GM18867 (cell line): ENCODE measurements at regions not wholly inside any gene's neighbourhood (a gene's known extent, or its start where the extent isn't known, plus 50 kb on each side); places are given as distances from the start of the nearest gene placed in this dataset.
"Not testable (repeated sequence)": the region's sequence is repeated elsewhere in the genome, so short reads cannot be mapped to it uniquely, and the experiment has no call there.

Experiments
- ATAC-seq: cut with Tn5 transposase; IDR thresholded peaks from one replicate; pipeline ENCODE4 v1.9.1; 2021; ENCODE audit warnings: mild to moderate bottlenecking, moderate library complexity; ENCODE audit not compliant: unreplicated experiment

- ATAC-seq, result no peak
Observed at GRCh38 chr15:62868507-62868906, 174.0 kb upstream of the TPM1 start.

GRCh38 chr15:62869116-62869515 is 173.4 kb upstream of the TPM1 start:
- ATAC-seq, result no peak

- no peak for ATAC-seq
Observed at GRCh38 chr15:62870216-62870615, 172.3 kb upstream of the TPM1 start.

GRCh38 chr15:62870701-62871100 is 171.8 kb upstream of the TPM1 start:
- ATAC-seq, result not testable (repeated sequence)

- no peak for ATAC-seq
Observed at GRCh38 chr15:62873203-62873602, 169.3 kb upstream of the TPM1 start.

GRCh38 chr15:62874064-62874463 is 168.5 kb upstream of the TPM1 start:
- no peak for ATAC-seq

- no peak for ATAC-seq
Observed at GRCh38 chr15:62874959-62875625, 167.5 kb upstream of the TPM1 start.

GRCh38 chr15:62875626-62876021 is 166.9 kb upstream of the TPM1 start:
- ATAC-seq, result no peak

- no peak for ATAC-seq
Observed at GRCh38 chr15:62877276-62877857, 165.2 kb upstream of the TPM1 start.

GRCh38 chr15:62878070-62878469 is 164.5 kb upstream of the TPM1 start:
- ATAC-seq, result no peak

- ATAC-seq, result no peak
Observed at GRCh38 chr15:62879770-62880169, 162.8 kb upstream of the TPM1 start.

- no peak for ATAC-seq
Observed at GRCh38 chr15:62880278-62880677, 162.3 kb upstream of the TPM1 start.

GRCh38 chr15:62881056-62881455 is 161.5 kb upstream of the TPM1 start:
- no peak for ATAC-seq

- ATAC-seq, result no peak
Observed at GRCh38 chr15:62883938-62884479, 158.5 kb upstream of the TPM1 start.

GRCh38 chr15:62886431-62887071 is 156.0 kb upstream of the TPM1 start:
- no peak for ATAC-seq

GRCh38 chr15:62887113-62887570 is 155.4 kb upstream of the TPM1 start:
- no peak for ATAC-seq

- ATAC-seq, result no peak
Observed at GRCh38 chr15:62888623-62889022, 153.9 kb upstream of the TPM1 start.

GRCh38 chr15:62889141-62889661 is 153.3 kb upstream of the TPM1 start:
- ATAC-seq, result no peak

GRCh38 chr15:62889734-62890505 is 152.6 kb upstream of the TPM1 start:
- no peak for ATAC-seq

- ATAC-seq, result no peak
Observed at GRCh38 chr15:62894322-62895085, 148.0 kb upstream of the TPM1 start.
